B cell (primary cell): ENCODE measurements at regions not wholly inside any gene's neighbourhood (a gene's known extent, or its start where the extent isn't known, plus 50 kb on each side); places are given as distances from the start of the nearest gene placed in this dataset.

ENCODE experiments used
- ATAC-seq: fragments of 200-7000 bp; cut with Tn5 transposase; one replicate; pipeline ENCODE4 v1.10.0; 2021; ENCODE audit warnings: low read depth, mild to moderate bottlenecking, moderate number of reproducible peaks, moderate library complexity
- CTCF ChIA-PET: fragments of 350-600 bp; sonication (Branson Sonifier 250); formaldehyde crosslinking; loops from one replicate; lab custom pipeline; 2021; ENCODE audit warnings: antibody characterized with exemption, inconsistent platforms; lab: Charles Lee
- POLR2A ChIA-PET: fragments of 350-600 bp; sonication (Branson Sonifier 250); formaldehyde crosslinking; loops from one replicate; lab custom pipeline; 2021; ENCODE audit warnings: antibody characterized with exemption; lab: Charles Lee
- DNase-seq: peaks from one replicate; pipeline ENCODE4 v3.0.0; 2013
- H2AFZ ChIP-seq: 2 replicates; pipeline ENCODE4 v1.6.1; 2012; ENCODE audit warnings: mild to moderate bottlenecking, low read depth, low read length; ENCODE audit not compliant: insufficient read depth, poor library complexity, severe bottlenecking
- H3K27ac ChIP-seq, 2 donors: 1 replicate in 1 of 2; 2 replicates in 1 of 2; pipeline ENCODE4 v1.5.1; 2012 to 2013; ENCODE audit warnings: low read length in 2 of 2, mild to moderate bottlenecking in 2 of 2, moderate library complexity in 1 of 2
- H3K27me3 ChIP-seq, 4 experiments: fragments of 200-600 bp in 1 of 4; sonication (generic) in 1 of 4; replicated peaks in 1 of 4; 1 replicate in 2 of 4; 2 replicates in 2 of 4; pipeline versions ENCODE4 v1.6.1 to v1.7.0; 2013 to 2016; ENCODE audit warnings: low read length in 3 of 4, mild to moderate bottlenecking in 2 of 4, mixed read lengths in 1 of 4, moderate library complexity in 1 of 4; ENCODE audit not compliant: insufficient read depth in 4 of 4, control insufficient read depth in 3 of 4; ENCODE audit errors: control extremely low read depth in 1 of 4
- H3K36me3 ChIP-seq, 2 experiments: replicated peaks in 1 of 2; 1 replicate in 1 of 2; 2 replicates in 1 of 2; pipeline versions ENCODE4 v1.6.1 to v1.7.1; 2013; ENCODE audit warnings: low read length in 1 of 2; ENCODE audit not compliant: insufficient read depth in 2 of 2, control insufficient read depth in 1 of 2; ENCODE audit errors: control extremely low read depth in 1 of 2, extremely low read depth in 1 of 2
- H3K4me1 ChIP-seq, 2 donors: fragments of 200-600 bp in 1 of 2; sonication (generic) in 1 of 2; 1 replicate in 1 of 2; 2 replicates in 1 of 2; pipeline versions ENCODE4 v1.5.1 to v1.6.1; 2013 to 2017; ENCODE audit warnings: low read length in 2 of 2; ENCODE audit not compliant: control insufficient read depth in 2 of 2, insufficient read depth in 2 of 2
- H3K4me2 ChIP-seq: replicated peaks from 2 replicates; pipeline ENCODE3; 2012; ENCODE audit warnings: mild to moderate bottlenecking, low read depth, low read length; ENCODE audit not compliant: poor library complexity, severe bottlenecking
- H3K4me3 ChIP-seq, 5 experiments: fragments of 200-600 bp in 1 of 5; sonication (generic) in 1 of 5; 1 replicate in 3 of 5; 2 replicates in 2 of 5; pipeline versions ENCODE4 v1.5.1 to v1.7.0; 2011 to 2016; ENCODE audit warnings: low read length in 4 of 5, mild to moderate bottlenecking in 4 of 5, low read depth in 2 of 5, control low read depth in 1 of 5, moderate library complexity in 1 of 5; ENCODE audit not compliant: insufficient read depth in 1 of 5; ENCODE audit errors: control extremely low read depth in 1 of 5, extremely low read depth in 1 of 5
- H3K79me2 ChIP-seq: fragments of 200-600 bp; sonication (generic); one replicate; pipeline ENCODE4 v1.6.0; 2016; ENCODE audit warnings: low read length; ENCODE audit not compliant: control insufficient read depth, insufficient read depth
- H3K9ac ChIP-seq: fragments of 200-600 bp; sonication (generic); 2 replicates; pipeline ENCODE4 v1.6.1; 2017; ENCODE audit warnings: mild to moderate bottlenecking, low read length, moderate library complexity
- H3K9me3 ChIP-seq, 3 donors: one replicate each; pipeline versions ENCODE4 v1.6.1 to v1.7.1; 2013; ENCODE audit warnings: low read length in 2 of 3; ENCODE audit not compliant: control insufficient read depth in 2 of 3, insufficient read depth in 1 of 3; ENCODE audit errors: control extremely low read depth in 1 of 3
- H4K20me1 ChIP-seq: 2 replicates; pipeline ENCODE4 v1.6.0; 2012; ENCODE audit warnings: mild to moderate bottlenecking, low read length; ENCODE audit not compliant: insufficient read depth, control insufficient read depth, poor library complexity, severe bottlenecking
- H3K27ac Mint-ChIP-seq: one replicate; pipeline ENCODE4 v1.8.0; 2021; ENCODE audit warnings: mixed read lengths
- H3K27me3 Mint-ChIP-seq: one replicate; pipeline ENCODE4 v1.8.0; 2021; ENCODE audit warnings: mixed read lengths
- H3K4me1 Mint-ChIP-seq: one replicate; pipeline ENCODE4 v1.8.0; 2021; ENCODE audit warnings: mixed read lengths
- H3K4me3 Mint-ChIP-seq: one replicate; pipeline ENCODE4 v1.8.0; 2021; ENCODE audit warnings: mixed read lengths
- H3K9me3 Mint-ChIP-seq: one replicate; pipeline ENCODE4 v1.8.0; 2022; ENCODE audit warnings: mixed read lengths; ENCODE audit not compliant: insufficient read depth
- CTCF ChIP-seq: fragments of 200-600 bp; IDR thresholded peaks from one replicate; pipeline ENCODE4 v1.8.0; 2022; ENCODE audit warnings: antibody characterized with exemption, mild to moderate bottlenecking
- EZH2 ChIP-seq: IDR thresholded peaks from 2 replicates; pipeline ENCODE4 v1.6.1; 2012; ENCODE audit warnings: borderline replicate concordance, low read depth, mild to moderate bottlenecking, moderate library complexity, low read length; ENCODE audit not compliant: insufficient read depth, poor library complexity, severe bottlenecking
- WGBS: methylation state at CpG from one replicate; pipeline ENCODE4 v1.1.5; 2013; ENCODE audit warnings: missing lambda C conversion rate; ENCODE audit not compliant: insufficient coverage; 5-methylcytosine and 5-hydroxymethylcytosine counted together
- intact Hi-C: fragments of 100-400 bp; cut with micrococcal nuclease; formaldehyde crosslinking; loops from one replicate; pipeline ENCODE4 v1.10.0; 2022

- no peak overlapping the region for H3K4me2 ChIP-seq
- H2AFZ ChIP-seq = no peak overlapping the region
- Mint-ChIP-seq H3K9me3 (no peaks in the 10 kb centered on the region), H3K4me1 (no peaks in the 10 kb centered on the region), H3K4me3 (no peak overlapping the region), H3K27me3 (peaks cover 88% of the 10 kb centered on the region), H3K27ac (no peak overlapping the region)
- ChIA-PET POLR2A (no interaction called here), CTCF (no interaction called here)
- intact Hi-C loops = no loop called here
- H3K4me3 ChIP-seq = no peak overlapping the region
- no peaks in the 10 kb centered on the region for H3K4me1 ChIP-seq
- no peaks in the 10 kb centered on the region for H3K79me2 ChIP-seq
- H3K9ac ChIP-seq = no peak overlapping the region
- H3K9me3 ChIP-seq = no peaks in the 10 kb centered on the region
- H3K36me3 ChIP-seq = no peaks in the 10 kb centered on the region
- peaks cover 0 to 50% (median 23%) of the 10 kb centered on the region in 4 experiments for H3K27me3 ChIP-seq
- no peak for TF ChIP-seq EZH2
- TF ChIP-seq CTCF = no peak
- ATAC-seq = no peak
- H3K27ac ChIP-seq = no peak overlapping the region
- no peaks in the 10 kb centered on the region for H4K20me1 ChIP-seq
- DNase-seq = no peak
- WGBS = 0% methylated on average over 1 of the region's 1 CpG
These were observed 95.6 kb downstream of the ESM1 start for GRCh38 chr5:54889826-54890225.

- Mint-ChIP-seq H3K9me3 (no peaks in the 10 kb centered on the region), H3K4me3 (no peak overlapping the region), H3K27me3 (peaks cover 92% of the 10 kb centered on the region), H3K27ac (no peak overlapping the region), H3K4me1 (peaks cover 10% of the 10 kb centered on the region)
- POLR2A ChIA-PET = no interaction called here
- Histone ChIP-seq H3K9ac (no peak overlapping the region), H4K20me1 (no peaks in the 10 kb centered on the region), H3K27me3 (peaks cover 0 to 71% (median 35%) of the 10 kb centered on the region in 4 experiments), H3K4me2 (no peak overlapping the region), H3K27ac (no peak overlapping the region), H3K4me3 (no peak overlapping the region), H3K4me1 (peaks cover 11 to 16% of the 10 kb centered on the region in 2 donors), H3K9me3 (no peaks in the 10 kb centered on the region), H3K79me2 (no peaks in the 10 kb centered on the region), H3K36me3 (no peaks in the 10 kb centered on the region), H2AFZ (no peak overlapping the region)
- no CpG with 5 or more reads among the region's 1 CpG for WGBS
- CTCF ChIA-PET = interaction anchor here (0.6 to 0.9 kb wide), 2 partner anchors 378 to 468 kb away, joined by 3 read pairs; no protein-coding TSS in a partner anchor
- intact Hi-C loops = no loop called here
- ATAC-seq = no peak
- TF ChIP-seq CTCF (no peak), EZH2 (no peak)
- no peak for DNase-seq
These were observed 97.7 kb downstream of the ESM1 start for GRCh38 chr5:54887663-54888062.
